ENCODE measurements at regions not wholly inside any gene's neighbourhood (a gene's known extent, or its start where the extent isn't known, plus 50 kb on each side); places are given as distances from the start of the nearest gene placed in this dataset.

DNA sequence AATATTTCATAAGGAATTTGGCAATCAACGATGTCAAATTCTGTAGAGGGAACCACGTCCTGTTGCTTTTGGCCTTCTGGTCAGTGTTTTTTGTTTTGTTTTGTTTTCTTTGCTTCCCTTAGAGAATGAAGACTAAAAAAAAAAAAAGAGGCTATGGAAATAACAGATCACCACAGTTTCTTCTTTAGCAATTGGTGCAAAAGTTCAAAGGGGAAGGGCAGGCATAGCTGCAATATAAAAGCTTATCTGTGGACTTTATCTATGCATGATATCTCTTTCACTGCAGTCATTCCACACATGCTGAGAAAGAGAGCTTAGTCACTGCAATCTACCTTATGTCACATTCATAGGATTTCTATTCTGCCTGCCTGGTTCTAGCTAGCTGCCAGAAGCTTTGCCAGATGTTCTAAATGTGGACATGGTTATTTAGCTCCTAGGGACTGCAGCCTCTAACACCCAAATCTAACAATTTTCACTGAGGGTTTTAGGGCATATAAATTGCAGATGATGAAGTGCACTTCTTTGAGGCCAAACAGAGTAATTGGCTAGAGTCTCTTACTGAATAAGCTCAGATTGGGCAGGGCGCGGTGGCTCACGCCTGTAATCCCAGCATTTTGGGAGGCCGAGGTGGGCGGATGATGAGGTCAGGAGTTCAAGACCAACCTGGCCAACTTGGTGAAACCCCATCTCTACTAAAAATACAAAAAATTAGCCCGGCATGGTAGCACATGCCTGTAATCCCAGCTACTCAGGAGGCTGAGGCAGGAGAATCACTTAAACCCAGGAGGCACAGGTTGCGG, 637.2 kb downstream of the NTRK3 start:
- H3K9me3 ChIP-seq, result no peaks in the 10 kb centered on the region
- peaks cover 0 to 15% (median 11%) of the 10 kb centered on the region in 4 donors for H3K4me1 ChIP-seq
- peak overlapping the region in 3 of 4 donors; percentile 20 to 49 (median 37) for H3K27ac ChIP-seq (replicated peaks in 1 of 4)
- H3K27me3 ChIP-seq, result no peaks in the 10 kb centered on the region
- intact Hi-C loops (cut with DNase I), result no loop called here
- TF ChIP-seq EP300 (IDR thresholded peaks at IDR 0.05) (no peak), POLR2AphosphoS5 (IDR thresholded peaks at IDR 0.05) (no peak), POLR2A (IDR thresholded peaks at IDR 0.05; ENCODE audit: low read depth) (no peak), CTCF (IDR thresholded peaks at IDR 0.05) (no peak)
- no peak for DNase-seq (ENCODE audit: extremely low spot score)
- no peak overlapping the region for H3K4me3 ChIP-seq
- WGBS, result 75% methylated on average over 9 of the region's 9 CpGs
- H3K36me3 ChIP-seq, result no peaks in the 10 kb centered on the region

DNA sequence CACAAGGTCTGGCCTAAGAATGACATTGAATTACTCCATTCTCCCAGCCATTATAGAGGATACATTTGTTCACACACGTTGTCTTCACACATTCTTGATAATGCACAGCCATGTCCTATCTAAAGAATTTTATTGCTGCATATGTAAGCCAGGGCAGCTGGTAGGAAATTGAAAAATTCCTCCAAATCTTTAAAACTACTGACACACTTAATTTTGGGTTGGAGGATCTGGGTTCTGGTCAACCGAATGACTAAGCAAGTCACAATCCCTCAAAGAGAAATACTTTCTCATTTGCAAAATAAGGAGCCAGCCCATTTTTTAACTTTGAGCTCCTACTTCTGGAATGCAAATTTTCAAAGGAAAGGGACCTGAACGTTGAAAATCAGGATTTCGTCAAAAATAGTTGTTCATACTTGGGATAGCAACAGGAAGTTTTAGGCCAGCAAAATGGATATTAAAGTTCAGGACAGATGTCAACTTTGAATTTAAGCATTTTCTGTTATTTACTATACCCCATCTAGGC, 638.3 kb downstream of the NTRK3 start:
- Histone ChIP-seq H3K4me1 (peaks cover 0 to 15% (median 11%) of the 10 kb centered on the region in 4 donors), H3K36me3 (no peaks in the 10 kb centered on the region), H3K27ac (replicated peaks in 1 of 4) (peak overlapping the region in 2 of 4 donors; percentile 37 to 40), H3K27me3 (no peaks in the 10 kb centered on the region), H3K9me3 (no peaks in the 10 kb centered on the region), H3K4me3 (no peak overlapping the region)
- intact Hi-C loops (cut with DNase I), result no loop called here
- 81% methylated on average over 4 of the region's 4 CpGs for WGBS
- no peak for DNase-seq (ENCODE audit: extremely low spot score)
- no peak for TF ChIP-seq EP300 (IDR thresholded peaks at IDR 0.05)
- no peak for TF ChIP-seq POLR2AphosphoS5 (IDR thresholded peaks at IDR 0.05)
- no peak for TF ChIP-seq POLR2A (IDR thresholded peaks at IDR 0.05; ENCODE audit: low read depth)
- no peak for TF ChIP-seq CTCF (IDR thresholded peaks at IDR 0.05)

GRCh38 chr15:87614704-87615103, 641.8 kb downstream of the NTRK3 start:
- intact Hi-C loops (cut with DNase I), result no loop called here
- Histone ChIP-seq H3K4me3 (no peak overlapping the region), H3K36me3 (no peaks in the 10 kb centered on the region), H3K27me3 (no peaks in the 10 kb centered on the region), H3K4me1 (peaks cover 0 to 20% (median 13%) of the 10 kb centered on the region in 4 donors), H3K27ac (replicated peaks in 1 of 4) (no peak overlapping the region), H3K9me3 (no peaks in the 10 kb centered on the region)
- no peak for DNase-seq (ENCODE audit: extremely low spot score)
- TF ChIP-seq CTCF (IDR thresholded peaks at IDR 0.05), result no peak
- TF ChIP-seq POLR2A (IDR thresholded peaks at IDR 0.05; ENCODE audit: low read depth), result no peak
- TF ChIP-seq POLR2AphosphoS5 (IDR thresholded peaks at IDR 0.05), result no peak
- TF ChIP-seq EP300 (IDR thresholded peaks at IDR 0.05), result no peak
- 81% methylated on average over 9 of the region's 9 CpGs for WGBS

DNA sequence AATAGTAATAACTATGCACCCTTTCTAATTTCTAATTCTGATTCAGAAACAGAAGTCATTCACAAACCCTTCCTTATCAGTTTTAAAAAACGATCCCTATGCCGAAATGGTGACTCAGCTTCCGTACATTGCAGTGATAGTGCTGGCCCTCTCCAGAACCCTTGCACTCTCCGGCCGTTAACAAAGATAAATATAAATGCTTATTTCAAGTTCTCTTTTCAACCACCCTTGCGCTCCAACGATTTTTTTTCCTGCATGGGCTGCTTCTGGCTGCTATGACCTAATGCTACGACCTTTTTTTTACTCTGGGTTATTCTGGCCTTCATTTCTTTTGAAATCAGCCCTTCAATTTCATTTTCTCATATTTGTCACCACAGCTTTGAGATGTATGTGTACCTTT, 646.2 kb downstream of the NTRK3 start:
- intact Hi-C loops (cut with DNase I), result no loop called here
- TF ChIP-seq CTCF (IDR thresholded peaks at IDR 0.05), result no peak
- no peak for TF ChIP-seq POLR2AphosphoS5 (IDR thresholded peaks at IDR 0.05)
- TF ChIP-seq POLR2A (IDR thresholded peaks at IDR 0.05; ENCODE audit: low read depth), result no peak
- no peak for TF ChIP-seq EP300 (IDR thresholded peaks at IDR 0.05)
- Histone ChIP-seq H3K27me3 (no peaks in the 10 kb centered on the region), H3K9me3 (no peaks in the 10 kb centered on the region), H3K4me3 (no peak overlapping the region), H3K36me3 (no peaks in the 10 kb centered on the region), H3K4me1 (peaks cover 0 to 13% (median 7%) of the 10 kb centered on the region in 4 donors), H3K27ac (replicated peaks in 1 of 4) (no peak overlapping the region)
- WGBS, result 82% methylated on average over 8 of the region's 8 CpGs
- no peak for DNase-seq (ENCODE audit: extremely low spot score)
